Adrenal gland (tissue), 9 donors: ENCODE measurements at regions not wholly inside any gene's neighbourhood (a gene's known extent, or its start where the extent isn't known, plus 50 kb on each side); places are given as distances from the start of the nearest gene placed in this dataset.

ENCODE experiments used
- DNase-seq, 7 donors: peaks; one replicate each; pipeline ENCODE4 v3.0.0-alpha.2; 2019 to 2020
- H3K27ac ChIP-seq, 5 donors: fragments of 200-600 bp; sonication (generic) in 4 of 5; 1 replicate in 3 of 5; 2 replicates in 2 of 5; pipeline versions ENCODE4 v1.5.1 to v1.8.0; 2016 to 2020; ENCODE audit warnings: mild to moderate bottlenecking in 1 of 5
- H3K27me3 ChIP-seq: fragments of 200-600 bp; 2 replicates; pipeline ENCODE4 v1.8.0; 2021
- H3K36me3 ChIP-seq, 2 donors: fragments of 200-600 bp; replicated peaks in 1 of 2; 1 replicate in 1 of 2; 2 replicates in 1 of 2; pipeline versions ENCODE4 v1.5.1 to v1.8.0; 2018 to 2022
- H3K4me1 ChIP-seq, 2 donors: fragments of 200-600 bp; replicated peaks in 1 of 2; 1 replicate in 1 of 2; 2 replicates in 1 of 2; pipeline versions ENCODE4 v1.5.1 to v1.8.0; 2018 to 2021
- H3K4me3 ChIP-seq, 4 donors: fragments of 200-600 bp; sonication (generic) in 3 of 4; one replicate each; pipeline ENCODE4 v1.5.1; 2016 to 2018
- H3K9me3 ChIP-seq, 3 donors: fragments of 200-600 bp; sonication (generic) in 1 of 3; replicated peaks in 1 of 3; 1 replicate in 2 of 3; 2 replicates in 1 of 3; pipeline versions ENCODE4 v1.5.1 to v1.8.0; 2016 to 2021
- CTCF ChIP-seq, 6 experiments: fragments of 450-650 bp in 4 of 6; fragments of 200-600 bp in 2 of 6; sonication (generic) in 1 of 6; IDR thresholded peaks; 1 replicate in 5 of 6; 2 replicates in 1 of 6; pipeline versions ENCODE4 v1.5.1 to v1.8.0; 2016 to 2021; ENCODE audit warnings: antibody characterized with exemption in 6 of 6, mild to moderate bottlenecking in 2 of 6, moderate library complexity in 1 of 6
- POLR2A ChIP-seq, 2 donors: fragments of 450-650 bp; IDR thresholded peaks; one replicate each; pipeline ENCODE4 v1.6.1; 2017; ENCODE audit warnings: antibody characterized with exemption in 2 of 2, mild to moderate bottlenecking in 2 of 2, moderate library complexity in 1 of 2
- WGBS, 4 donors: extraction: QIAGEN DNeasy Blood & Tissue Kit in 2 of 4; methylation state at CpG; one replicate each; pipeline versions ENCODE4 v1.1.5 to v1.1.7; 2013 to 2017; 5-methylcytosine and 5-hydroxymethylcytosine counted together
- intact Hi-C, 2 donors: fragments of 100-400 bp; cut with DNase I; formaldehyde crosslinking; loops; one replicate each; pipeline versions ENCODE4 v1.14.1 to v1.15.0; 2022 to 2023
- donor health status: healthy with polysubstance abuse.
- donor health status: Bipolar disorder and iron deficiency.
- donor health status: DM: yes; HTN: yes; CAD: no.
- donor health status: DM: no; HTN: no; CAD: no.
- donor health status: DM: no; HTN: no; CAD: no.

- H3K4me1 ChIP-seq: peaks cover 5 to 34% of the 10 kb centered on the region in 2 donors
- peak overlapping the region in 3 of 5 donors; percentile 3 to 75 (median 61) for H3K27ac ChIP-seq
- TF ChIP-seq CTCF (IDR thresholded peaks at IDR 0.05) (no peak), POLR2A (IDR thresholded peaks at IDR 0.05) (no peak)
- intact Hi-C loops: loop anchor here in 1 of 2 donors (10.0 kb wide), 1 partner anchor 77 kb away; no protein-coding TSS in a partner anchor
- H3K9me3 ChIP-seq: no peaks in the 10 kb centered on the region
- WGBS, 4 donors: 65 to 84% (median 72%) methylated on average over 8 of the region's 8 CpGs
- no peak for DNase-seq
- H3K27me3 ChIP-seq: no peaks in the 10 kb centered on the region
- no peaks in the 10 kb centered on the region for H3K36me3 ChIP-seq
- no peak overlapping the region for H3K4me3 ChIP-seq
These were observed 187.9 kb downstream of the PALM2AKAP2 start for GRCh38 chr9:109967651-109968642.

GRCh38 chr9:109969011-109969410 is 189.0 kb downstream of the PALM2AKAP2 start:
- 43 to 69% (median 58%) methylated on average over 4 of the region's 4 CpGs for WGBS, 4 donors
- Histone ChIP-seq H3K36me3 (no peaks in the 10 kb centered on the region), H3K4me1 (peaks cover 9 to 42% of the 10 kb centered on the region in 2 donors), H3K4me3 (no peak overlapping the region), H3K27me3 (no peaks in the 10 kb centered on the region), H3K9me3 (no peaks in the 10 kb centered on the region), H3K27ac (peak overlapping the region in 2 of 5 donors; percentile 61 to 75)
- TF ChIP-seq CTCF (IDR thresholded peaks at IDR 0.05): peak in 4 of 6 experiments; percentile 21 to 32 (median 30)
- no peak for TF ChIP-seq POLR2A (IDR thresholded peaks at IDR 0.05)
- intact Hi-C loops: loop anchor here in 1 of 2 donors (10.0 kb wide), 1 partner anchor 76 kb away; no protein-coding TSS in a partner anchor
- peak in 5 of 7 donors; percentile 20 to 41 (median 32) for DNase-seq

GRCh38 chr9:109969573-109970237 is 189.7 kb downstream of the PALM2AKAP2 start:
- intact Hi-C loops: loop anchor here (10.0 kb wide), 2 partner anchors 55 to 75 kb away; no protein-coding TSS in a partner anchor
- Histone ChIP-seq H3K4me3 (no peak overlapping the region), H3K4me1 (peaks cover 14 to 49% of the 10 kb centered on the region in 2 donors), H3K36me3 (no peaks in the 10 kb centered on the region), H3K27ac (peak overlapping the region in 2 of 5 donors; percentile 61 to 75), H3K27me3 (no peaks in the 10 kb centered on the region), H3K9me3 (no peaks in the 10 kb centered on the region)
- TF ChIP-seq POLR2A (IDR thresholded peaks at IDR 0.05) (no peak), CTCF (IDR thresholded peaks at IDR 0.05) (no peak)
- WGBS, 4 donors: 72 to 86% (median 80%) methylated on average over 1 of the region's 1 CpG
- peak in 4 of 7 donors; percentile 23 to 70 (median 34) for DNase-seq

- no peak for DNase-seq
- Histone ChIP-seq H3K9me3 (no peaks in the 10 kb centered on the region), H3K27ac (no peak overlapping the region), H3K4me3 (no peak overlapping the region), H3K4me1 (peaks cover 19 to 47% of the 10 kb centered on the region in 2 donors), H3K27me3 (no peaks in the 10 kb centered on the region), H3K36me3 (no peaks in the 10 kb centered on the region)
- intact Hi-C loops: loop anchor here in 1 of 2 donors (10.0 kb wide), 1 partner anchor 56 kb away; no protein-coding TSS in a partner anchor
- 95 to 100% (median 97%) methylated on average over 4 to 5 of the region's 5 CpGs for WGBS, 4 donors
- TF ChIP-seq CTCF (IDR thresholded peaks at IDR 0.05) (no peak), POLR2A (IDR thresholded peaks at IDR 0.05) (no peak)
These were observed 191.2 kb downstream of the PALM2AKAP2 start for GRCh38 chr9:109971226-109971625.
